IMR-90 (cell line): ENCODE measurements at regions not wholly inside any gene's neighbourhood (a gene's known extent, or its start where the extent isn't known, plus 50 kb on each side); places are given as distances from the start of the nearest gene placed in this dataset.
A peak's percentile ranks its signal among the peaks of the same experiment; 100 is the strongest.

ENCODE experiments used
- ATAC-seq: fragments of 200-7000 bp; cut with Tn5 transposase; 2 replicates; pipeline ENCODE4 v1.9.1; 2020; ENCODE audit warnings: low read depth, mild to moderate bottlenecking, moderate library complexity
- BruUV-seq: library from RNA; stranded (reverse); fragments of 400-500 nt; replicated peaks from 2 replicates; lab custom pipeline; 2021; lab: Mats Ljungman, UMichigan
- CTCF ChIA-PET: fragments of 300-600 bp; formaldehyde crosslinking; extraction: SDS; loops from one replicate; lab custom pipeline; 2021; ENCODE audit warnings: antibody characterized with exemption; lab: Yijun Ruan, JAX
- POLR2A ChIA-PET: fragments of 300-600 bp; sonication (Branson Sonifier 250); formaldehyde crosslinking; loops from one replicate; lab custom pipeline; 2022; ENCODE audit warnings: antibody characterized with exemption; ENCODE audit not compliant: unreplicated experiment; lab: Charles Lee
- DNase-seq: peaks from one replicate; pipeline ENCODE4 v3.0.0; 2013
- H2AFZ ChIP-seq: replicated peaks from 2 replicates; pipeline ENCODE3; 2013; ENCODE audit warnings: low read length, mild to moderate bottlenecking; ENCODE audit not compliant: poor library complexity
- H2AK5ac ChIP-seq: 2 replicates; pipeline ENCODE4 v1.6.1; 2013; ENCODE audit warnings: low read depth, low read length, inconsistent platforms
- H2AK9ac ChIP-seq: replicated peaks from 2 replicates; pipeline ENCODE3; 2013; ENCODE audit warnings: mild to moderate bottlenecking, low read depth, low read length, moderate library complexity; ENCODE audit not compliant: poor library complexity
- H2BK120ac ChIP-seq: 2 replicates; pipeline ENCODE4 v1.6.1; 2013; ENCODE audit warnings: low read depth, low read length, inconsistent platforms
- H2BK15ac ChIP-seq: 3 replicates; pipeline ENCODE4 v1.6.1; 2013; ENCODE audit warnings: low read depth, low read length, inconsistent platforms
- H2BK20ac ChIP-seq: 2 replicates; pipeline ENCODE4 v1.6.1; 2013; ENCODE audit warnings: low read depth, mild to moderate bottlenecking, inconsistent platforms, low read length, moderate library complexity
- H2BK5ac ChIP-seq: 2 replicates; pipeline ENCODE4 v1.6.1; 2013; ENCODE audit warnings: mild to moderate bottlenecking, low read depth, low read length, inconsistent platforms; ENCODE audit not compliant: poor library complexity, severe bottlenecking
- H3K14ac ChIP-seq: replicated peaks from 2 replicates; pipeline ENCODE4 v1.6.1; 2013; ENCODE audit warnings: low read depth, low read length, inconsistent platforms
- H3K18ac ChIP-seq: 2 replicates; pipeline ENCODE4 v1.6.1; 2013; ENCODE audit warnings: low read depth, low read length, control low read depth
- H3K23ac ChIP-seq: 2 replicates; pipeline ENCODE4 v1.6.1; 2013; ENCODE audit warnings: low read depth, low read length, inconsistent platforms
- H3K27ac ChIP-seq: 2 replicates; pipeline ENCODE4 v1.5.1; 2013; ENCODE audit warnings: mild to moderate bottlenecking, control low read depth, low read length; ENCODE audit not compliant: insufficient read depth
- H3K27me3 ChIP-seq: 2 replicates; pipeline ENCODE4 v1.6.1; 2013; ENCODE audit warnings: low read length; ENCODE audit not compliant: control insufficient read depth, insufficient read depth
- H3K36me3 ChIP-seq: 2 replicates; pipeline ENCODE4 v1.6.1; 2013; ENCODE audit warnings: low read length, mixed read lengths; ENCODE audit not compliant: control insufficient read depth, insufficient read depth
- H3K4ac ChIP-seq: 2 replicates; pipeline ENCODE4 v1.6.1; 2013; ENCODE audit warnings: low read depth, low read length, inconsistent platforms
- H3K4me1 ChIP-seq: 2 replicates; pipeline ENCODE4 v1.6.1; 2013; ENCODE audit warnings: low read length, mixed read lengths; ENCODE audit not compliant: control insufficient read depth, insufficient read depth
- H3K4me2 ChIP-seq: 2 replicates; pipeline ENCODE4 v1.6.1; 2013; ENCODE audit warnings: low read depth, mild to moderate bottlenecking, control low read depth, low read length, moderate library complexity
- H3K4me3 ChIP-seq: 2 replicates; pipeline ENCODE4 v1.5.1; 2013; ENCODE audit warnings: low read depth, mild to moderate bottlenecking, control low read depth, low read length, moderate library complexity; ENCODE audit not compliant: insufficient read depth
- H3K56ac ChIP-seq: 2 replicates; pipeline ENCODE4 v1.6.1; 2013; ENCODE audit warnings: low read length, inconsistent platforms; ENCODE audit not compliant: insufficient read depth; ENCODE audit errors: extremely low read depth
- H3K79me1 ChIP-seq, 2 experiments: 2 replicates each; pipeline ENCODE4 v1.6.1; 2013; ENCODE audit warnings: low read length in 2 of 2, inconsistent platforms in 1 of 2, low read depth in 1 of 2
- H3K9ac ChIP-seq: 2 replicates; pipeline ENCODE4 v1.6.1; 2013; ENCODE audit warnings: low read depth, low read length, control low read depth
- H3K9me1 ChIP-seq: 2 replicates; pipeline ENCODE4 v1.6.1; 2013; ENCODE audit warnings: low read length, inconsistent platforms; ENCODE audit not compliant: insufficient read depth
- H3K9me3 ChIP-seq: 2 replicates; pipeline ENCODE4 v1.6.1; 2013; ENCODE audit warnings: low read length; ENCODE audit not compliant: control insufficient read depth, insufficient read depth
- H4K20me1 ChIP-seq: 2 replicates; pipeline ENCODE4 v1.6.1; 2013; ENCODE audit warnings: low read length, inconsistent platforms; ENCODE audit not compliant: insufficient read depth
- H4K5ac ChIP-seq: 2 replicates; pipeline ENCODE4 v1.6.1; 2013; ENCODE audit warnings: mild to moderate bottlenecking, low read depth, low read length, control low read depth
- H4K8ac ChIP-seq, 2 experiments: 2 replicates each; pipeline ENCODE4 v1.6.1; 2013; ENCODE audit warnings: low read depth in 2 of 2, low read length in 2 of 2, control low read depth in 1 of 2, inconsistent platforms in 1 of 2
- H4K91ac ChIP-seq: 2 replicates; pipeline ENCODE4 v1.6.1; 2013; ENCODE audit warnings: low read depth, low read length, inconsistent platforms; ENCODE audit not compliant: insufficient read depth
- BHLHE40 ChIP-seq: fragments of 150-350 bp; IDR thresholded peaks from 2 replicates; pipeline ENCODE4 v1.6.1; 2016; ENCODE audit warnings: mild to moderate bottlenecking, low read depth, low read length
- FOS ChIP-seq: fragments of 150-350 bp; IDR thresholded peaks from 2 replicates; pipeline ENCODE4 v1.6.1; 2016; ENCODE audit warnings: low read depth, low read length
- MAZ ChIP-seq: IDR thresholded peaks from 2 replicates; pipeline ENCODE4 v1.6.1; 2012; ENCODE audit warnings: low read depth, mild to moderate bottlenecking, low read length, improper control_type of control experiment, moderate library complexity, borderline replicate concordance
- SMC3 ChIP-seq: fragments of 150-350 bp; IDR thresholded peaks from 2 replicates; pipeline ENCODE4 v1.6.1; 2016; ENCODE audit warnings: low read depth, mild to moderate bottlenecking, antibody characterized with exemption, low read length, moderate library complexity
- WGBS, 2 experiments: methylation state at CpG; one replicate each; pipeline versions ENCODE4 v1.1.5 to v1.1.7; 2013; ENCODE audit warnings: missing lambda C conversion rate in 2 of 2; ENCODE audit not compliant: insufficient read length in 1 of 2; ENCODE audit errors: extremely low coverage in 2 of 2; 5-methylcytosine and 5-hydroxymethylcytosine counted together
- dilution Hi-C: fragments of 300-500 bp; cut with HindIII; formaldehyde crosslinking; loops from one replicate; pipeline ENCODE4 v1.14.3; 2018; ENCODE audit warnings: low sequenced_read_pairs; ENCODE audit not compliant: unreplicated experiment
- in situ Hi-C: fragments of 300-500 bp; cut with MboI; formaldehyde crosslinking; loops from 3 replicates; pipeline ENCODE4 v1.14.3; 2019; ENCODE audit warnings: low sequenced_read_pairs, inconsistent platforms, mixed read lengths
- intact Hi-C: fragments of 100-400 bp; cut with micrococcal nuclease; formaldehyde crosslinking; loops from 2 replicates; pipeline ENCODE4 v1.10.0; 2022

DNA sequence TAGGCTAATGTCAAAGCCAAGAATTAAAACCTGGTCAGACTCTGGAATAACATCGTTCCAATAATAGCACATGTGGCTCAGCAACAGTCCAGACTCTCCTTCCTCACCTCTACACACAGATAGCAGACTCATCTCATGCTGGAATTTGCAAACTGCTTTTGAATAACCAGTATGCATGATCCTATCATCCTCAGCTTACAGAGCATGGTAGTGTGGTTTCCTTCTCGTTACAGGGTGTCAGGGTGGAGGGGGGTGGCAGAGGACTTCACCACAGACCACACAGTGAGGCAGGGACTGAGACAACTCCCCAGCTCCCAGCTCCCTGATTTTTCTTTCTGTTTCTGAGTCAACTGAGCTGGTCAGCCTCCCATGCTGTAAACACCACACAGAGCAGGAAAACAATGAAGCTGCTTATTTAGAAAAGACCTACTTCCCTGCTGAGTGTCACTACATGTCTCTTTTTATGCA is 101.6 kb downstream of the RPL22L1 start:
- Histone ChIP-seq H3K4me1 (peaks cover 26% of the 10 kb centered on the region), H3K56ac (peak overlapping the region; percentile 74; the same call in 1 of the 2 replicates), H3K27me3 (no peaks in the 10 kb centered on the region), H3K36me3 (no peaks in the 10 kb centered on the region), H2BK20ac (peak overlapping the region; percentile 92), H3K4me3 (no peak overlapping the region), H4K91ac (peak overlapping the region; percentile 77), H3K4ac (peak overlapping the region; percentile 89), H2AFZ (peak overlapping the region; percentile 81), H2BK5ac (peak overlapping the region; percentile 79), H2BK120ac (peak overlapping the region; percentile 96), H4K5ac (peak overlapping the region; percentile 81), H3K9ac (peak overlapping the region; percentile 16), H3K79me1 (peaks cover 0 to 4% of the 10 kb centered on the region in 2 experiments; a peak in 1 of 4 replicates), H4K20me1 (no peaks in the 10 kb centered on the region), H3K9me1 (peaks cover 30% of the 10 kb centered on the region), H4K8ac (peak overlapping the region; percentile 1 to 86; a peak in 3 of 4 replicates), H3K14ac (peak overlapping the region; percentile 92), H3K23ac (peak overlapping the region; percentile 57), H2BK15ac (peak overlapping the region; percentile 83; the same call in 2 of the 3 replicates), H3K4me2 (peak overlapping the region; percentile 57), H3K18ac (peak overlapping the region; percentile 70), H3K9me3 (no peaks in the 10 kb centered on the region), H2AK5ac (peak overlapping the region; percentile 69), H3K27ac (peak overlapping the region; percentile 38; the same call in 1 of the 2 replicates), H2AK9ac (peak overlapping the region; percentile 1)
- in situ Hi-C loops (no loop called here), dilution Hi-C loops (no loop called here), intact Hi-C loops (loop anchor here (5.0 kb wide), 1 partner anchor 34 kb away; no protein-coding TSS in a partner anchor)
- ATAC-seq, result peak; percentile 82
- ChIA-PET POLR2A (interaction anchor here (0.6 kb wide), 1 partner anchor 131 kb away, joined by 5 read pairs; no protein-coding TSS in a partner anchor), CTCF (interaction anchor here (1.0 to 1.4 kb wide), 2 partner anchors 21 to 41 kb away, joined by 4 read pairs; no protein-coding TSS in a partner anchor)
- DNase-seq, result peak; percentile 71
- WGBS, 2 experiments, result no CpG with 5 or more reads among the region's 2 CpGs
- TF ChIP-seq MAZ, result no peak
- peak; percentile 17; the same call in 1 of the 2 replicates for TF ChIP-seq BHLHE40
- TF ChIP-seq SMC3, result 0 out of 2 replicates have a peak, but pooled peaks have one; percentile 11
- no peak for TF ChIP-seq FOS
- no TSS peak for BruUV-seq
